CD14-positive monocyte (primary cell): ENCODE measurements at regions not wholly inside any gene's neighbourhood (a gene's known extent, or its start where the extent isn't known, plus 50 kb on each side); places are given as distances from the start of the nearest gene placed in this dataset.

Source experiments
- DNase-seq, 3 donors: peaks; one replicate each; pipeline ENCODE4 v3.0.0-alpha.2; 2011 to 2022
- H2AFZ ChIP-seq: 2 replicates; pipeline ENCODE4 v1.6.0; 2012; ENCODE audit warnings: mild to moderate bottlenecking, low read depth, low read length, inconsistent platforms; ENCODE audit not compliant: insufficient read depth, poor library complexity, severe bottlenecking
- H3K27ac ChIP-seq, 2 donors: 1 replicate in 1 of 2; 2 replicates in 1 of 2; pipeline ENCODE4 v1.5.1; 2012 to 2013; ENCODE audit warnings: low read length in 2 of 2, control low read depth in 1 of 2, inconsistent platforms in 1 of 2, low read depth in 1 of 2, mild to moderate bottlenecking in 1 of 2
- H3K27me3 ChIP-seq, 2 donors: one replicate each; pipeline versions ENCODE4 v1.6.0 to v1.6.1; 2011 to 2013; ENCODE audit warnings: low read length in 2 of 2; ENCODE audit not compliant: control insufficient read depth in 2 of 2, insufficient read depth in 2 of 2
- H3K36me3 ChIP-seq, 2 donors: replicated peaks in 1 of 2; 1 replicate in 1 of 2; 2 replicates in 1 of 2; pipeline versions ENCODE4 v1.5.1 to v1.6.1; 2012 to 2013; ENCODE audit warnings: low read length in 2 of 2, control low read depth in 1 of 2, inconsistent platforms in 1 of 2, mild to moderate bottlenecking in 1 of 2; ENCODE audit not compliant: insufficient read depth in 2 of 2, control insufficient read depth in 1 of 2
- H3K4me1 ChIP-seq, 2 donors: 1 replicate in 1 of 2; 2 replicates in 1 of 2; pipeline versions ENCODE4 v1.5.1 to v1.6.1; 2012 to 2013; ENCODE audit warnings: low read length in 2 of 2, control low read depth in 1 of 2, inconsistent platforms in 1 of 2, mild to moderate bottlenecking in 1 of 2, moderate library complexity in 1 of 2; ENCODE audit not compliant: insufficient read depth in 2 of 2, control insufficient read depth in 1 of 2
- H3K4me2 ChIP-seq: replicated peaks from 2 replicates; pipeline ENCODE3; 2012; ENCODE audit warnings: low read length, moderate library complexity, mild to moderate bottlenecking; ENCODE audit not compliant: poor library complexity, severe bottlenecking; ENCODE audit errors: extremely low read depth
- H3K4me3 ChIP-seq, 3 experiments: fragments of 200-600 bp in 1 of 3; sonication (generic) in 1 of 3; replicated peaks in 1 of 3; 1 replicate in 2 of 3; 2 replicates in 1 of 3; pipeline ENCODE4 v1.5.1; 2011 to 2013; ENCODE audit warnings: low read length in 3 of 3, mild to moderate bottlenecking in 3 of 3, control low read depth in 2 of 3, low read depth in 2 of 3, inconsistent platforms in 1 of 3, moderate library complexity in 1 of 3
- H3K79me2 ChIP-seq: 2 replicates; pipeline ENCODE4 v1.6.0; 2012; ENCODE audit warnings: mild to moderate bottlenecking, control low read depth, inconsistent platforms, low read length, moderate library complexity; ENCODE audit not compliant: insufficient read depth
- H3K9ac ChIP-seq: 2 replicates; pipeline ENCODE4 v1.6.0; 2017; ENCODE audit warnings: low read length, mild to moderate bottlenecking; ENCODE audit not compliant: insufficient read depth, poor library complexity, severe bottlenecking
- H3K9me3 ChIP-seq, 2 donors: replicated peaks in 1 of 2; 1 replicate in 1 of 2; 2 replicates in 1 of 2; pipeline versions ENCODE4 v1.5.1 to v1.6.1; 2012 to 2013; ENCODE audit warnings: low read length in 2 of 2, control low read depth in 1 of 2; ENCODE audit not compliant: control insufficient read depth in 1 of 2, insufficient read depth in 1 of 2
- H4K20me1 ChIP-seq: 2 replicates; pipeline ENCODE4 v1.6.0; 2012; ENCODE audit warnings: mild to moderate bottlenecking, low read length, control low read depth, moderate library complexity; ENCODE audit not compliant: insufficient read depth
- H3K27ac Mint-ChIP-seq, 7 donors: one replicate each; pipeline ENCODE4 v1.8.0; 2020; ENCODE audit warnings: mild to moderate bottlenecking in 7 of 7, mixed read lengths in 7 of 7, moderate library complexity in 6 of 7, inconsistent platforms in 2 of 7
- H3K27me3 Mint-ChIP-seq, 3 donors: one replicate each; pipeline ENCODE4 v1.8.0; 2021 to 2022; ENCODE audit warnings: low read depth in 3 of 3, mild to moderate bottlenecking in 3 of 3, mixed read lengths in 3 of 3, moderate library complexity in 3 of 3, inconsistent platforms in 1 of 3
- H3K36me3 Mint-ChIP-seq, 2 donors: one replicate each; pipeline ENCODE4 v1.8.0; 2020; ENCODE audit warnings: mixed read lengths in 2 of 2, inconsistent platforms in 1 of 2, mild to moderate bottlenecking in 1 of 2
- H3K4me1 Mint-ChIP-seq: one replicate; pipeline ENCODE4 v1.8.0; 2020; ENCODE audit warnings: mild to moderate bottlenecking, mixed read lengths
- H3K4me3 Mint-ChIP-seq, 2 donors: one replicate each; pipeline ENCODE4 v1.8.0; 2020; ENCODE audit warnings: mild to moderate bottlenecking in 2 of 2, mixed read lengths in 2 of 2, moderate library complexity in 1 of 2
- H3K9me3 Mint-ChIP-seq, 7 donors: one replicate each; pipeline ENCODE4 v1.8.0; 2020 to 2022; ENCODE audit warnings: mixed read lengths in 7 of 7, mild to moderate bottlenecking in 6 of 7, moderate library complexity in 6 of 7, inconsistent platforms in 2 of 7
- WGBS: methylation state at CpG from one replicate; pipeline ENCODE4 v1.1.5; 2013; ENCODE audit warnings: missing lambda C conversion rate; ENCODE audit not compliant: insufficient coverage; 5-methylcytosine and 5-hydroxymethylcytosine counted together
- intact Hi-C, 2 donors: fragments of 100-400 bp; cut with micrococcal nuclease; formaldehyde crosslinking; loops; one replicate each; pipeline versions ENCODE4 v1.15.0 to v1.15.1; 2023
- TF ChIP-seq, protein P1 (sequence below): fragments of 200-600 bp; IDR thresholded peaks from one replicate; pipeline ENCODE4 v1.8.0; 2022; ENCODE audit warnings: antibody characterized with exemption, mild to moderate bottlenecking

- no peaks in the 10 kb centered on the region for H3K4me1 Mint-ChIP-seq
Measured at GRCh38 chr16:9425236-9425635, 333.8 kb downstream of the HAPSTR1 start.

GRCh38 chr16:9428355-9429005, 337.0 kb downstream of the HAPSTR1 start:
- no peaks in the 10 kb centered on the region for H3K36me3 Mint-ChIP-seq
- no peak overlapping the region for H2AFZ ChIP-seq
- no peaks in the 10 kb centered on the region for H3K4me1 ChIP-seq
- no peak overlapping the region for H3K27ac Mint-ChIP-seq
- no peak overlapping the region for H3K27ac ChIP-seq
- H3K27me3 Mint-ChIP-seq = peaks cover 0 to 4% (median 2%) of the 10 kb centered on the region in 3 donors
- intact Hi-C loops = no loop called here
- peaks cover 0 to 2% (median 0%) of the 10 kb centered on the region in 7 donors for H3K9me3 Mint-ChIP-seq
- H3K4me1 Mint-ChIP-seq = no peaks in the 10 kb centered on the region
- H3K4me3 Mint-ChIP-seq = no peak overlapping the region
- H3K79me2 ChIP-seq = no peaks in the 10 kb centered on the region
- H3K4me2 ChIP-seq = no peak overlapping the region
- no peaks in the 10 kb centered on the region for H3K9me3 ChIP-seq
- TF ChIP-seq, protein P1, sequence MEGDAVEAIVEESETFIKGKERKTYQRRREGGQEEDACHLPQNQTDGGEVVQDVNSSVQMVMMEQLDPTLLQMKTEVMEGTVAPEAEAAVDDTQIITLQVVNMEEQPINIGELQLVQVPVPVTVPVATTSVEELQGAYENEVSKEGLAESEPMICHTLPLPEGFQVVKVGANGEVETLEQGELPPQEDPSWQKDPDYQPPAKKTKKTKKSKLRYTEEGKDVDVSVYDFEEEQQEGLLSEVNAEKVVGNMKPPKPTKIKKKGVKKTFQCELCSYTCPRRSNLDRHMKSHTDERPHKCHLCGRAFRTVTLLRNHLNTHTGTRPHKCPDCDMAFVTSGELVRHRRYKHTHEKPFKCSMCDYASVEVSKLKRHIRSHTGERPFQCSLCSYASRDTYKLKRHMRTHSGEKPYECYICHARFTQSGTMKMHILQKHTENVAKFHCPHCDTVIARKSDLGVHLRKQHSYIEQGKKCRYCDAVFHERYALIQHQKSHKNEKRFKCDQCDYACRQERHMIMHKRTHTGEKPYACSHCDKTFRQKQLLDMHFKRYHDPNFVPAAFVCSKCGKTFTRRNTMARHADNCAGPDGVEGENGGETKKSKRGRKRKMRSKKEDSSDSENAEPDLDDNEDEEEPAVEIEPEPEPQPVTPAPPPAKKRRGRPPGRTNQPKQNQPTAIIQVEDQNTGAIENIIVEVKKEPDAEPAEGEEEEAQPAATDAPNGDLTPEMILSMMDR = no peak
- WGBS = 90% methylated on average over 2 of the region's 7 CpGs
- no peak overlapping the region for H3K9ac ChIP-seq
- H3K4me3 ChIP-seq = no peak overlapping the region
- no peak for DNase-seq
- no peaks in the 10 kb centered on the region for H3K36me3 ChIP-seq
- no peaks in the 10 kb centered on the region for H3K27me3 ChIP-seq
- H4K20me1 ChIP-seq = no peaks in the 10 kb centered on the region

More at GRCh38 chr16:9425236-9425635, 333.8 kb downstream of the HAPSTR1 start:
- TF ChIP-seq, protein P1 = no peak
- peaks cover 0 to 4% (median 2%) of the 10 kb centered on the region in 3 donors for H3K27me3 Mint-ChIP-seq
- no peaks in the 10 kb centered on the region for H3K27me3 ChIP-seq
- H3K27ac Mint-ChIP-seq = no peak overlapping the region
- H3K4me3 Mint-ChIP-seq = no peak overlapping the region
- no peak overlapping the region for H3K9ac ChIP-seq
- no peaks in the 10 kb centered on the region for H3K36me3 Mint-ChIP-seq
- no peak for DNase-seq
- H3K79me2 ChIP-seq = no peaks in the 10 kb centered on the region
- H3K4me3 ChIP-seq = no peak overlapping the region
- no peaks in the 10 kb centered on the region for H3K4me1 ChIP-seq
- no peaks in the 10 kb centered on the region for H3K9me3 ChIP-seq
- no CpG with 5 or more reads among the region's 3 CpGs for WGBS
- no peaks in the 10 kb centered on the region for H4K20me1 ChIP-seq
- H3K4me2 ChIP-seq = no peak overlapping the region
- H3K36me3 ChIP-seq = no peaks in the 10 kb centered on the region
- H2AFZ ChIP-seq = no peak overlapping the region
- no peak overlapping the region for H3K27ac ChIP-seq
- intact Hi-C loops = no loop called here
- peaks cover 0 to 4% (median 0%) of the 10 kb centered on the region in 7 donors for H3K9me3 Mint-ChIP-seq
